HepG2 (cell line): ENCODE measurements at regions not wholly inside any gene's neighbourhood (a gene's known extent, or its start where the extent isn't known, plus 50 kb on each side); places are given as distances from the start of the nearest gene placed in this dataset.

Experiments
- ATF7-NPFF ChIP-seq: sonication (generic); formaldehyde crosslinking; IDR thresholded peaks from 2 replicates; pipeline ENCODE4 v1.8.1; 2023; ENCODE audit warnings: mild to moderate bottlenecking, low read depth, missing genetic modification reagents, moderate library complexity
- BCL6 ChIP-seq: IDR thresholded peaks from 2 replicates; pipeline ENCODE4 v1.6.1; 2016; ENCODE audit warnings: missing genetic modification reagents, missing compliant biosample characterization
- BRCA1 ChIP-seq: sonication (generic); formaldehyde crosslinking; IDR thresholded peaks from 2 replicates; pipeline ENCODE4 v1.4.0; 2020; ENCODE audit warnings: missing genetic modification reagents
- CEBPB ChIP-seq: IDR thresholded peaks from 2 replicates; pipeline ENCODE4 v1.6.1; 2011; ENCODE audit warnings: low read depth, low read length, improper control_type of control experiment, borderline replicate concordance
- HCFC1 ChIP-seq: fragments of 150-350 bp; IDR thresholded peaks from 2 replicates; pipeline ENCODE4 v1.6.1; 2014; ENCODE audit warnings: low read depth, low read length
- JARID2 ChIP-seq: sonication (generic); formaldehyde crosslinking; IDR thresholded peaks from 2 replicates; pipeline ENCODE4 v1.8.1; 2023; ENCODE audit warnings: missing genetic modification reagents, inconsistent platforms; ENCODE audit not compliant: insufficient replicate concordance
- KDM1A ChIP-seq: IDR thresholded peaks from 2 replicates; pipeline ENCODE4 v1.6.1; 2016; ENCODE audit warnings: missing compliant biosample characterization
- KDM4B ChIP-seq: sonication (generic); formaldehyde crosslinking; IDR thresholded peaks from 2 replicates; pipeline ENCODE4 v1.4.0; 2020; ENCODE audit warnings: missing genetic modification reagents
- KDM5A ChIP-seq: fragments of 200-600 bp; sonication (generic); IDR thresholded peaks from 2 replicates; pipeline ENCODE4 v1.7.0; 2018; ENCODE audit warnings: antibody characterized with exemption, mild to moderate bottlenecking, low read length, borderline replicate concordance
- KMT2A ChIP-seq: sonication (generic); formaldehyde crosslinking; IDR thresholded peaks from 2 replicates; pipeline ENCODE4 v1.4.0; 2020; ENCODE audit warnings: missing genetic modification reagents
- MEIS2 ChIP-seq: sonication (generic); formaldehyde crosslinking; IDR thresholded peaks from 2 replicates; pipeline ENCODE4 v1.9.0; 2021; ENCODE audit warnings: mild to moderate bottlenecking, missing genetic modification reagents
- REPIN1 ChIP-seq: sonication (generic); formaldehyde crosslinking; IDR thresholded peaks from 2 replicates; pipeline ENCODE4 v1.8.0; 2022; ENCODE audit warnings: missing genetic modification reagents, low read depth, mild to moderate bottlenecking, borderline replicate concordance
- ZBTB39 ChIP-seq: sonication (generic); formaldehyde crosslinking; IDR thresholded peaks from 2 replicates; pipeline ENCODE4 v1.5.0; 2020; ENCODE audit warnings: missing genetic modification reagents
- ZNF143 ChIP-seq: sonication (generic); formaldehyde crosslinking; IDR thresholded peaks from 2 replicates; pipeline ENCODE4 v1.4.0; 2020; ENCODE audit warnings: missing genetic modification reagents
- ZNF232 ChIP-seq: sonication (generic); formaldehyde crosslinking; IDR thresholded peaks from 2 replicates; pipeline ENCODE4 v1.4.0; 2020; ENCODE audit warnings: missing genetic modification reagents, borderline replicate concordance
- ZNF263 ChIP-seq: sonication (generic); formaldehyde crosslinking; IDR thresholded peaks from 2 replicates; pipeline ENCODE4 v1.4.0; 2020; ENCODE audit warnings: missing genetic modification reagents
- ZNF607 ChIP-seq: sonication (generic); formaldehyde crosslinking; IDR thresholded peaks from 2 replicates; pipeline ENCODE4 v1.5.1; 2020; ENCODE audit warnings: missing genetic modification reagents, mild to moderate bottlenecking, borderline replicate concordance
- ZNF644 ChIP-seq: IDR thresholded peaks from 2 replicates; pipeline ENCODE4 v1.6.1; 2016; ENCODE audit warnings: low read depth
- ZNF777 ChIP-seq: sonication (generic); formaldehyde crosslinking; IDR thresholded peaks from 2 replicates; pipeline ENCODE4 v1.4.0; 2020; ENCODE audit warnings: missing genetic modification reagents
- ZNF83 ChIP-seq: sonication (generic); formaldehyde crosslinking; IDR thresholded peaks from 2 replicates; pipeline ENCODE4 v1.4.0; 2020; ENCODE audit warnings: missing genetic modification reagents, mild to moderate bottlenecking, borderline replicate concordance
- TF ChIP-seq, protein P1 (sequence below): sonication (generic); formaldehyde crosslinking; IDR thresholded peaks from 2 replicates; pipeline ENCODE4 v1.5.0; 2020; ENCODE audit warnings: mild to moderate bottlenecking, missing genetic modification reagents, borderline replicate concordance
- TF ChIP-seq, protein P2 (sequence below): IDR thresholded peaks from 2 replicates; pipeline ENCODE4 v1.6.1; 2016; ENCODE audit warnings: low read depth, control low read depth

GRCh38 chr6:28838634-28839442 is 84.9 kb downstream of the TRIM27 start (continued):
- TF ChIP-seq, protein P1, sequence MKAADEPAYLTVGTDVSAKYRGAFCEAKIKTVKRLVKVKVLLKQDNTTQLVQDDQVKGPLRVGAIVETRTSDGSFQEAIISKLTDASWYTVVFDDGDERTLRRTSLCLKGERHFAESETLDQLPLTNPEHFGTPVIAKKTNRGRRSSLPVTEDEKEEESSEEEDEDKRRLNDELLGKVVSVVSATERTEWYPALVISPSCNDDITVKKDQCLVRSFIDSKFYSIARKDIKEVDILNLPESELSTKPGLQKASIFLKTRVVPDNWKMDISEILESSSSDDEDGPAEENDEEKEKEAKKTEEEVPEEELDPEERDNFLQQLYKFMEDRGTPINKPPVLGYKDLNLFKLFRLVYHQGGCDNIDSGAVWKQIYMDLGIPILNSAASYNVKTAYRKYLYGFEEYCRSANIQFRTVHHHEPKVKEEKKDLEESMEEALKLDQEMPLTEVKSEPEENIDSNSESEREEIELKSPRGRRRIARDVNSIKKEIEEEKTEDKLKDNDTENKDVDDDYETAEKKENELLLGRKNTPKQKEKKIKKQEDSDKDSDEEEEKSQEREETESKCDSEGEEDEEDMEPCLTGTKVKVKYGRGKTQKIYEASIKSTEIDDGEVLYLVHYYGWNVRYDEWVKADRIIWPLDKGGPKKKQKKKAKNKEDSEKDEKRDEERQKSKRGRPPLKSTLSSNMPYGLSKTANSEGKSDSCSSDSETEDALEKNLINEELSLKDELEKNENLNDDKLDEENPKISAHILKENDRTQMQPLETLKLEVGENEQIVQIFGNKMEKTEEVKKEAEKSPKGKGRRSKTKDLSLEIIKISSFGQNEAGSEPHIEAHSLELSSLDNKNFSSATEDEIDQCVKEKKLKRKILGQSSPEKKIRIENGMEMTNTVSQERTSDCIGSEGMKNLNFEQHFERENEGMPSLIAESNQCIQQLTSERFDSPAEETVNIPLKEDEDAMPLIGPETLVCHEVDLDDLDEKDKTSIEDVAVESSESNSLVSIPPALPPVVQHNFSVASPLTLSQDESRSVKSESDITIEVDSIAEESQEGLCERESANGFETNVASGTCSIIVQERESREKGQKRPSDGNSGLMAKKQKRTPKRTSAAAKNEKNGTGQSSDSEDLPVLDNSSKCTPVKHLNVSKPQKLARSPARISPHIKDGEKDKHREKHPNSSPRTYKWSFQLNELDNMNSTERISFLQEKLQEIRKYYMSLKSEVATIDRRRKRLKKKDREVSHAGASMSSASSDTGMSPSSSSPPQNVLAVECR, result peak; percentile 82; the same call in 1 of the 2 replicates
- TF ChIP-seq CEBPB, result no peak
- TF ChIP-seq, protein P2, sequence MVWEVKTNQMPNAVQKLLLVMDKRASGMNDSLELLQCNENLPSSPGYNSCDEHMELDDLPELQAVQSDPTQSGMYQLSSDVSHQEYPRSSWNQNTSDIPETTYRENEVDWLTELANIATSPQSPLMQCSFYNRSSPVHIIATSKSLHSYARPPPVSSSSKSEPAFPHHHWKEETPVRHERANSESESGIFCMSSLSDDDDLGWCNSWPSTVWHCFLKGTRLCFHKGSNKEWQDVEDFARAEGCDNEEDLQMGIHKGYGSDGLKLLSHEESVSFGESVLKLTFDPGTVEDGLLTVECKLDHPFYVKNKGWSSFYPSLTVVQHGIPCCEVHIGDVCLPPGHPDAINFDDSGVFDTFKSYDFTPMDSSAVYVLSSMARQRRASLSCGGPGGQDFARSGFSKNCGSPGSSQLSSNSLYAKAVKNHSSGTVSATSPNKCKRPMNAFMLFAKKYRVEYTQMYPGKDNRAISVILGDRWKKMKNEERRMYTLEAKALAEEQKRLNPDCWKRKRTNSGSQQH (CRISPR knock-in tag), result peak; percentile 63; the same call in 1 of the 2 replicates
- TF ChIP-seq ZNF143 (CRISPR knock-in tag), result no peak
- TF ChIP-seq KMT2A (CRISPR knock-in tag), result peak; percentile 50; the same call in 1 of the 2 replicates
- TF ChIP-seq JARID2, result no peak
- TF ChIP-seq ZNF83, result no peak; the same call in 1 of the 2 replicates
- TF ChIP-seq KDM1A (CRISPR knock-in tag), result peak; percentile 63; the same call in 1 of the 2 replicates
- TF ChIP-seq KDM5A, result peak; percentile 18; the same call in 1 of the 2 replicates
- TF ChIP-seq ZBTB39 (CRISPR knock-in tag), result no peak
- no peak for TF ChIP-seq REPIN1 (CRISPR knock-in tag)
- TF ChIP-seq ZNF777 (CRISPR knock-in tag), result peak; percentile 85
- TF ChIP-seq ZNF644 (CRISPR knock-in tag), result peak; percentile 61; the same call in 1 of the 2 replicates
- TF ChIP-seq ZNF607 (CRISPR knock-in tag), result no peak; the same call in 1 of the 2 replicates
- no peak for TF ChIP-seq BCL6 (CRISPR knock-in tag)
- TF ChIP-seq ZNF232, result peak; percentile 71; the same call in 1 of the 2 replicates
- TF ChIP-seq KDM4B, result 0 out of 2 replicates have a peak, but pooled peaks have one; percentile 40
- 0 out of 2 replicates have a peak, but pooled peaks have one; percentile 22 for TF ChIP-seq BRCA1
- TF ChIP-seq ZNF263 (CRISPR knock-in tag), result peak; percentile 85
- peak; percentile 77; the same call in 1 of the 2 replicates for TF ChIP-seq MEIS2 (CRISPR knock-in tag)
- TF ChIP-seq ATF7-NPFF (CRISPR knock-in tag), result peak; percentile 30; the same call in 1 of the 2 replicates
- TF ChIP-seq HCFC1, result no peak
